ENCODE measurements at regions not wholly inside any gene's neighbourhood (a gene's known extent, or its start where the extent isn't known, plus 50 kb on each side); places are given as distances from the start of the nearest gene placed in this dataset.
A peak's percentile ranks its signal among the peaks of the same experiment; 100 is the strongest.
"Not testable (repeated sequence)": the region's sequence is repeated elsewhere in the genome, so short reads cannot be mapped to it uniquely, and the experiment has no call there.

- not testable (repeated sequence) for DNase-seq (ENCODE audit: insufficient read length, low spot score); FAIRE-seq
Measured at GRCh38 chr1:83398125-83398524, 600.8 kb downstream of the TTLL7 start.

DNA sequence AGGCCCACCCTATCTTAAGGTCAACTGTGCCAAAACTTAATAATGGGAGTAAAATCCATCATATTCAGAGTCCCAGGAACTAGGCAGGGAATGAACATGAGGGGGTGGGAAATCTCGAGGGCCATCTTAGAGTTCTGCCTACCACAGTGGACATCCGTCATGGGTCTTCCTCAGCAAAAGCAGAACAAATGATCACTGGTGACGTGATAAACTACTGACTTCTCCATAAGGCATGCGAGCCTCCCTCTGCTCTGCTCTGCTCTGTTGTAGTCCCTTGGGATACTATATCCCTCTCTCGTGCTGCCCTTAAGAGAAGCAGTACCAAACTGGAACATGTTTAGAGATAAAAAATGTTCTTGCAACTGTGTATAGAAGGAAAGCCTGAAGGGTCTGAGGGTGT, 603.8 kb downstream of the TTLL7 start:
- not testable (repeated sequence) for DNase-seq (ENCODE audit: insufficient read length, low spot score); FAIRE-seq

GRCh38 chr1:83386946-83387345, 612.0 kb downstream of the TTLL7 start:
- not testable (repeated sequence) for DNase-seq (ENCODE audit: insufficient read length, low spot score)
- FAIRE-seq = peak; percentile 11

DNA sequence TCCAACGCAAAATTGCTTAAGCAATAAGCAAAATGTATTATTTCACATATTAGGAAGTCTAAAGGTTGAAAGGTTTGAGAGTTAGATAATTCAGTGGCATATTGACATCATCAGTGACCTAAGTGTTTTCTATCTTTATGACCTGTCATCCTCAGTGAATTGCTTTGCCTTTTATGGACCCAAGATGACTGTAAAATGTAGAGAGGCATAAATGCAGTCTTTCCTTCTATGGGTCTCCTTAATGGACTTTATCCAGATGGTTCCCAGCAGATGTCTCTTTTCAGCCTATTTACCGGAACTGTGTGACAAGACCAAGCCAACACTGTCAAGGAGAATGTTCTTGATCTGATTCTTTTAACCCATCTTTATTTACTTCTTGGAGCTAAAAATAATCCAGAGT, 615.8 kb downstream of the TTLL7 start:
- DNase-seq (ENCODE audit: insufficient read length, low spot score); FAIRE-seq: not testable (repeated sequence)

- DNase-seq (ENCODE audit: insufficient read length, low spot score); FAIRE-seq: not testable (repeated sequence)
Measured at GRCh38 chr1:83373018-83373417, 625.9 kb downstream of the TTLL7 start.

DNA sequence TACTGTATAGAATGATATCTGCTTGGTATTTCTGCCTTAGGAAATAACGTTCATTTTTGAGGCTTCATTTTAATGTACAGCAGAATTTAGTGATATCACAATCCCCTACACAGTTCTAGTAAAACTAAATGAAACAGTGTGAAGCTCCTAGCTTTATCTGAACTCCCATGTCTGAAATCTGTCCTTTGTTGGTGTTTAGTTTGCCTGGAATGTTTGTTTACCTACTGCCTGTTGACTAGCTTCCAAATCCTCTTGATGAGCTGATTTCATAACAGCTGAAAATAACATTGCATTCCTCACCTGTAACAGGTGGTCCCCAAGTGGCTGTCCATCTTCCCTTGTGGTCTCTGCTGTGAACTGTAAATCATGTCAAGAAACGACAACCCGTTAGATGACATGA, 629.1 kb downstream of the TTLL7 start:
- not testable (repeated sequence) for FAIRE-seq; DNase-seq (ENCODE audit: insufficient read length, low spot score)

DNA sequence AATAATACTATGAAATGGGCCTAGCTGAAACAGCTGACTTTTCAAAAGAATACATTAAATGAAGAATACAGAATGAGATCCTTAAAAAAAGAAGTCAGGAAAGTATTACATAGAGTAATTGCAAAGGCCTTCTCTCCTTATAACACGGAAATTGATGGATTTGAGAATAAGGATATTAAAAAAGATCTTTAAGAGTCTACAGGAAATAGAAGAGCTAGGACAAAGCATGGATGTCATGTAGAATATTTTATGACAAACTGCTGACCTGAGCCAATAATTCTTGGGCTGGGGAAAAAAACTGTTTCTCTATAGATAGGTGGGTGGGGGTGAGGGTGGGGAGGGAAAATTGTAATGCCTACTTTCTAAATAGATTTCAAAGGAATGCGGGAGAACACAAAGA, 633.6 kb downstream of the TTLL7 start:
- DNase-seq (ENCODE audit: insufficient read length, low spot score); FAIRE-seq: not testable (repeated sequence)

- FAIRE-seq; DNase-seq (ENCODE audit: insufficient read length, low spot score): not testable (repeated sequence)
Measured at GRCh38 chr1:83345375-83345774, 653.6 kb downstream of the TTLL7 start.

- DNase-seq (ENCODE audit: insufficient read length, low spot score) = not testable (repeated sequence)
- peak; percentile 43 for FAIRE-seq
Measured at GRCh38 chr1:83343767-83344166, 655.2 kb downstream of the TTLL7 start.

- not testable (repeated sequence) for FAIRE-seq
Measured at GRCh38 chr1:83342995-83343394, 655.9 kb downstream of the TTLL7 start.

DNA sequence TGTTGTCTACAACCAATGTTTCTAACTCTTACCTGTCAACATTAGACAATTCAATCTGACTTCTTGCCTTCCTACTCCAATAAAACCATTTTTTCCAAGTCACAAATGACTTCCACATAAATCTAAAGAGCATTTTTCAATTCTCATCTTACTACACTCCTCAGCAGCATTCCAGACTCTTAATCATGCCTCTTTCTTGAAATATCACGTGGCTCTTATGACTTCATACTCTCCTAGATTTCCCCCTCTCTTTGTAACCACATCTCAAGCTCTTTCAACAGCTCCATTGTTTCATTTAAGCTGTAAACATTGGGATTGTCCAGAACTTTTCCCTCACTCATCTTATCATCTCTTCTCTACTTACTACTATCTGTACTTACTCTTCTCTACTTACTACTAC, 666.6 kb downstream of the TTLL7 start:
- FAIRE-seq = peak; percentile 89
- DNase-seq (ENCODE audit: insufficient read length, low spot score) = not testable (repeated sequence)

More at GRCh38 chr1:83342995-83343394, 655.9 kb downstream of the TTLL7 start:
- DNase-seq (ENCODE audit: insufficient read length, low spot score) = not testable (repeated sequence)

DNA sequence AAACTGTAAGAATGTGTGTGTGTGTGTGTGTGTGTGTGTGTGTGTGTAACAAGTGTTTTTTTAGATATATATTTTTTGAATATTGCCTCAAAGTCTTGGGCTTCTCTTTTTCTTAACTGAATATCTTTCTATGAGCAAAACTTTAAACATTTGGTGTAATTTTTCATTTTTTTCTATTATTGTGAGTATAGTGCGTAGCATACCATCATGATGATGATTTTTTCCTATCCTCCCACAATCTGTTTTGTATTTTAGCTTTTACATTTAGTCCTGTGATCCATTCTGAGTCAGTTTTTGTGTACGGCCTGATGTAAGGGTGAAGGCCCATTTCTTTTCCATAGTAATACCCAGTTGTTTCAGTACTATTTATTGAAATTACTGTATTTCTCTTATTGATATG, 680.6 kb downstream of the TTLL7 start:
- FAIRE-seq (no peak), DNase-seq (ENCODE audit: insufficient read length, low spot score) (no peak)
- TF ChIP-seq POLR2A (IDR thresholded peaks at IDR 0.05; ENCODE audit: low read depth, low read length) = no peak

DNA sequence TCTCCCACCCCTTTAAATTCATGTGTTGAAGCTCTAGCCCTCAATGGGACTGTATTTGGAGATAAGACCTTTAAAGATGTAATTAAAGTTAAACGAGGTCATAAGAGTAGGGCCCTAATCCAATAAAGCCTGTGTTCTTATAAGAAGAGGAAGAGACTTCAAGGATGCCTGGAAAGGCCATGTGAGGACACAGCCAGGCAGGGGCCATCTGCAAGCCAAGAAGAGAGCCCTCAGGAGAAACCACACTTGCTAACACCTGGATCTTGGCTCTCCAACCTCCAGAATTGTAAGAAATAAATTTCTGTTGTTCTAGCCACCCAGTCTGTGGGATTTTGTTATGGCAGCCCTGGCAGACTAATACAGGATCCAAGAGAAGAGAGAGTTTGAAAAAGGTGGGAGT, 683.5 kb downstream of the TTLL7 start:
- DNase-seq (ENCODE audit: insufficient read length, low spot score); FAIRE-seq: not testable (repeated sequence)

DNA sequence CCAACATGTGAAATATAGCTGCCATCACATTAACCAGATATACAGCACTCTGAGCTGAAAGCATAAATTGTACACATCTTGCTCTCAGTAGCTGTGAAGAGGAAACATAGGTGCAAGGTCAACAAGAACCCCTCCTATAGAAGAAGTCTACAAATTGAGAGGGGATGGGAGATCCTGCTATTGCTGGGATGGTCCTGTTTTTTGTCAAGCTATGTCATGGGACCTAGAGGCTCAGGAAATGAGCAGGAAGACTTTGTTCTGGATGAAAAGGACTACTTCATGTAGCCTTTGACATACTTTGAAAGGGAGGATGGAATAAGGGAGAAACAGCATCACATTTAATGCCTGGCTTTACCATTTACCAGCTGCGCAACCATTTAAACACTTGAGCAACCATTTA, 688.8 kb downstream of the TTLL7 start:
- DNase-seq (ENCODE audit: insufficient read length, low spot score) = not testable (repeated sequence)
- peak; percentile 33 for FAIRE-seq

- DNase-seq (ENCODE audit: insufficient read length, low spot score) = not testable (repeated sequence)
- peak; percentile 91 for FAIRE-seq
Measured at GRCh38 chr1:83309035-83309434, 689.9 kb downstream of the TTLL7 start.

- DNase-seq (ENCODE audit: insufficient read length, low spot score) = not testable (repeated sequence)
- peak; percentile 27 for FAIRE-seq
Measured at GRCh38 chr1:83306811-83307210, 692.1 kb downstream of the TTLL7 start.

GRCh38 chr1:83295594-83295993, 703.3 kb downstream of the TTLL7 start:
- not testable (repeated sequence) for DNase-seq (ENCODE audit: insufficient read length, low spot score)

GRCh38 chr1:83287391-83287790, 711.5 kb downstream of the TTLL7 start:
- FAIRE-seq = peak; percentile 33
- DNase-seq (ENCODE audit: insufficient read length, low spot score) = not testable (repeated sequence)

More at GRCh38 chr1:83295594-83295993, 703.3 kb downstream of the TTLL7 start:
- not testable (repeated sequence) for FAIRE-seq

GRCh38 chr1:83274656-83275055, 724.3 kb downstream of the TTLL7 start:
- FAIRE-seq = peak; percentile 45
- not testable (repeated sequence) for DNase-seq (ENCODE audit: insufficient read length, low spot score)

DNA sequence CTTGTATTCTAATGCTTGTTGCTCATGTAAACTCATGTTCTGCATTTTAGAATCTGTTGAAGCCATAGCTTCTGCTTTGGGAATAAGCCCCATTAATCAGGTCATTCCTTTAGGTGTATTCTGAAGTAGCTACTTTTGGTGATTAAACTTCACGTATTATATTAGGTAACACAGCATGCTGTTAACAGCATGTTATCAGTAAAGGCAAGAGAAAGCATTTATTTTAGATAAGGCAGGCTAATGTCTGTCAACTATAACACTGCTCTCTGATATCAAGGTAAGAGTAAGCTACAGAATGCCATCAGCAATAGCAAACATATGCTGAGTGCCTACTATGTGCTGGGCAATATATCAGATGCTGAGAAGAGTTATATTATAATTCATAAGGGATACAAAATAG, 726.4 kb downstream of the TTLL7 start:
- FAIRE-seq; DNase-seq (ENCODE audit: insufficient read length, low spot score): not testable (repeated sequence)

- not testable (repeated sequence) for DNase-seq (ENCODE audit: insufficient read length, low spot score); FAIRE-seq
Measured at GRCh38 chr1:83271834-83272233, 727.1 kb downstream of the TTLL7 start.

DNA sequence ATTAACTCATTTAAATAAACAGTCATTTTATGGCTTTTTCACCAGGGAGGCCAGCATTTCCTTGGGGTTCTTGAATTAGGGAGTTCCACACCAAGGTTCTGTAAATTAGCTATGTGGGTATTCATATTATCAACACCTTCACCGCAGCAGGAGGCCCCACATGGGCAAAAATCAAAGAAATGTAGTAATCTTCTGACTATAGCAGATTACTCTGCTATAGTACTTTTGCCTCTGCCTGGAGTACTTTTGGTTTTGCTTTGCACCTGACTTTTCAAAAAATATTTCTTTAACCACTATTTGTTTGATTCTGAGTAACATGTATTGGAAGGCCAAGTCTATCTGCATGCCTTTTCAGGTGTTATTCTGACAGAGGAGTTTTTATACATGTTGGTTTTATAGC, 728.1 kb downstream of the TTLL7 start:
- FAIRE-seq = peak; percentile 74

More for the DNA sequence above, 728.1 kb downstream of the TTLL7 start:
- DNase-seq (ENCODE audit: insufficient read length, low spot score) = not testable (repeated sequence)

Data from H54 (cell line).